AG10803 (cell line): ENCODE measurements at regions not wholly inside any gene's neighbourhood (a gene's known extent, or its start where the extent isn't known, plus 50 kb on each side); places are given as distances from the start of the nearest gene placed in this dataset.

Experiments
- DNase-seq: peaks from one replicate; pipeline ENCODE4 v3.0.0; 2010; ENCODE audit warnings: low read depth
- H3K4me3 ChIP-seq: 2 replicates; pipeline ENCODE4 v1.5.1; 2011; ENCODE audit warnings: mild to moderate bottlenecking, low read length, control low read depth
- TF ChIP-seq, protein P1 (sequence below): conservative IDR thresholded peaks from 2 replicates; pipeline ENCODE4 v1.5.1; 2011; ENCODE audit warnings: mild to moderate bottlenecking, low read length, control low read depth, inconsistent platforms

DNA sequence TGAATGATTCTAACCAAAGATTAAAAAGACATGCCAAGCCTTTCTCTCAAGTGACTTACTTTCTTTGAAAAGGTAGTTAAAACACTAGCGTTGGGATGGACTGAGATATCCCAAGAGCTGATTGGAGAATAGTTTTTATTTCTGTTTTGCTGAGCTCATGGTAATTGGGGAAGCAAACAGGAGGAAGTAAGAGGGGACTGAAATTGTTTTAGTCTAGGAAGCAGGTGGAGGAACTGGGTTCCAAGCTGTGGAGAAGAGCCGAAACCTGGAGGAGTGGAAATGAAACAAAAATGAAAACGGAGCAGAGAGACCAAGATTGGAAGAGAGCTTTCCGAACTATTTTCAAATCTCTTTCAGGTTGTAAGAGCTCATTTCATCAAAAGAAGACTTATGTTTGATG is 59.9 kb upstream of the TENT5A start:
- TF ChIP-seq, protein P1, sequence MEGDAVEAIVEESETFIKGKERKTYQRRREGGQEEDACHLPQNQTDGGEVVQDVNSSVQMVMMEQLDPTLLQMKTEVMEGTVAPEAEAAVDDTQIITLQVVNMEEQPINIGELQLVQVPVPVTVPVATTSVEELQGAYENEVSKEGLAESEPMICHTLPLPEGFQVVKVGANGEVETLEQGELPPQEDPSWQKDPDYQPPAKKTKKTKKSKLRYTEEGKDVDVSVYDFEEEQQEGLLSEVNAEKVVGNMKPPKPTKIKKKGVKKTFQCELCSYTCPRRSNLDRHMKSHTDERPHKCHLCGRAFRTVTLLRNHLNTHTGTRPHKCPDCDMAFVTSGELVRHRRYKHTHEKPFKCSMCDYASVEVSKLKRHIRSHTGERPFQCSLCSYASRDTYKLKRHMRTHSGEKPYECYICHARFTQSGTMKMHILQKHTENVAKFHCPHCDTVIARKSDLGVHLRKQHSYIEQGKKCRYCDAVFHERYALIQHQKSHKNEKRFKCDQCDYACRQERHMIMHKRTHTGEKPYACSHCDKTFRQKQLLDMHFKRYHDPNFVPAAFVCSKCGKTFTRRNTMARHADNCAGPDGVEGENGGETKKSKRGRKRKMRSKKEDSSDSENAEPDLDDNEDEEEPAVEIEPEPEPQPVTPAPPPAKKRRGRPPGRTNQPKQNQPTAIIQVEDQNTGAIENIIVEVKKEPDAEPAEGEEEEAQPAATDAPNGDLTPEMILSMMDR: no peak
- no peak for DNase-seq
- no peak overlapping the region for H3K4me3 ChIP-seq

DNA sequence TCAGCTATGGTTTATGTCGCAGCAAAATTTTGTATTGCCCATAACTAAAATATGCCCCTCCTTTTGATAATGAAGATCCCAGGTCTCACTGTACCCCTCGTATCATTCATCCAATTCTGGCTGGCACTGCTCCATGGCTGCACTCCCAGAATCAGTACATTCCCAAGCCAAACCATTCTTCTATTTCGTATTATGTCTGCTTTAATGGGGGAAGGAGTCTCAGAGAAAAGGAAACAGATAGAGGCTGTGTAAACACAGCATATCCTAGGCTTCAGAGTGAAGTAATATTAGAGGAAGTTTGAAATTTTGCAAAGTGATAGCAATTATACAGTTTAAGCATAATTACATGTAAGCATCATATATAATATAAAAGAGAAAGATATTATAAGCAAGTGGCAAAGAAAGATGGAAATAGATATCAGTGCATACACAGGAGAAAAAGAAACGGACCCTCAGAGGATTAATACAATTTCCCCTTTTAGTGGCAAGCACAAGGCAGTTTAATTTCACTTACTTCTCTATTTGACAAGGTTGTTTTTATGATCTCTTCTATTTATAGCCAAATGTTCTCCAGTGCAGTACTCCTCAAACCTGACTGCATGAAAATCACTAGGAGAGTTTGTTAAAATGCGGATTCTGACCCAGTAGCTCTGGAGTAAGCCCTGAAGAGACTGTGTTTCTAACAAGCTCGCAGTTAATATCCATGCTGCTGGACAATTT is 56.5 kb upstream of the TENT5A start:
- DNase-seq: no peak
- TF ChIP-seq, protein P1: no peak
- H3K4me3 ChIP-seq: no peak overlapping the region

DNA sequence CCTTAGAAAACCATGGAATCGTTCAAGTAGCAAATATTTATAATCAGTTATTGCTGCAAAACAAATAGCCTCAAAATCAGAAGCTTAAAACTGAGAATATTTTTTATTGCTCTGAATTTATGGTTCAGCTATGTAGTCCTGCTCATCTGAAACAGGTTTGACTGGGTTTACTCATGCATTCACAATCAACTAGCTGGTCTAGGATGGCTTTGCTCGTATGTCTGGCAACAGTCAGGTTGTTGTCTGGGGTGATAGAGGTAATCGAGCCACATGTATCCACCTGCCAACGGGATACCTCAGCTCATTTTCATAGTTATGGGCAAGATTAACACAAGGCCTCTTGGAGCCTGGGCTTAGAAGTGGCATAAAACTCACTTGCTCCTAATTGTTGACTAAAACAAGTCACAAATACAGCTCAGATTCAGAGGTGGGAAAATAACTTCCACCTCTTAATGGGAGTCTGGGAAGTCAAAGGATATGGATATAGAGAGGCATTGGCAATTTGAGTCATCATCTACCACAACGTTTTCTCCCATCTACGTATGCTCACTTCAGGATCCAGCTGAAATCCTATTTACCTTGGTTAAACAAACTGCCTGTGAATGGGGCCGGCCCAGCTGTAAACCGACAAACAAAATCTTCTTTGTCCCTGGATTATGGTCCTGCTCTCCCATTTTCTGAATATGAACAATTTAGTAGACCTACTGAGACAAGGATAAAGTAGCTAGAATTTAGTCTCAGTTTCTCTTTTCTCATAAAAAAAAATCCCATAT is 54.5 kb upstream of the TENT5A start:
- H3K4me3 ChIP-seq: no peak overlapping the region
- no peak for DNase-seq
- TF ChIP-seq, protein P1: no peak

DNA sequence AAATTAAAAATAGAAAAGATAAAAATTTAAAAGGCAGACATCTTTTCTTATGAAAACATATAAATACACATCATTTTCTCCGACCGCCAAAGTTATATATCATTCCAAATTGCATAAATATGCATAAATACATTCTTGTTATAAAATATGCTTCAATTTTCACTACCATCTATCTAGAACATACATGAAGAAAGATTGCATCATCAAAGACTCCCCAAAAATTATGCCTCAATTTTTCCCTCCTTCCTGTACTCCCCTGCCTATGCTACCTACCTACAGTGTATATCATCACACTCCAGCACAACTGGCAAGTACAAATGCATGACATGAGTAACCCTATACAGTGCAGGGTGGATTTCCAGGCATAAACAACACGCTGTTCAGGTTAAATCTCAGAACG is 49.9 kb upstream of the TENT5A start:
- no peak for DNase-seq
- TF ChIP-seq, protein P1: no peak
- no peak overlapping the region for H3K4me3 ChIP-seq
